ENCODE measurements at regions not wholly inside any gene's neighbourhood (a gene's known extent, or its start where the extent isn't known, plus 50 kb on each side); places are given as distances from the start of the nearest gene placed in this dataset.

DNA sequence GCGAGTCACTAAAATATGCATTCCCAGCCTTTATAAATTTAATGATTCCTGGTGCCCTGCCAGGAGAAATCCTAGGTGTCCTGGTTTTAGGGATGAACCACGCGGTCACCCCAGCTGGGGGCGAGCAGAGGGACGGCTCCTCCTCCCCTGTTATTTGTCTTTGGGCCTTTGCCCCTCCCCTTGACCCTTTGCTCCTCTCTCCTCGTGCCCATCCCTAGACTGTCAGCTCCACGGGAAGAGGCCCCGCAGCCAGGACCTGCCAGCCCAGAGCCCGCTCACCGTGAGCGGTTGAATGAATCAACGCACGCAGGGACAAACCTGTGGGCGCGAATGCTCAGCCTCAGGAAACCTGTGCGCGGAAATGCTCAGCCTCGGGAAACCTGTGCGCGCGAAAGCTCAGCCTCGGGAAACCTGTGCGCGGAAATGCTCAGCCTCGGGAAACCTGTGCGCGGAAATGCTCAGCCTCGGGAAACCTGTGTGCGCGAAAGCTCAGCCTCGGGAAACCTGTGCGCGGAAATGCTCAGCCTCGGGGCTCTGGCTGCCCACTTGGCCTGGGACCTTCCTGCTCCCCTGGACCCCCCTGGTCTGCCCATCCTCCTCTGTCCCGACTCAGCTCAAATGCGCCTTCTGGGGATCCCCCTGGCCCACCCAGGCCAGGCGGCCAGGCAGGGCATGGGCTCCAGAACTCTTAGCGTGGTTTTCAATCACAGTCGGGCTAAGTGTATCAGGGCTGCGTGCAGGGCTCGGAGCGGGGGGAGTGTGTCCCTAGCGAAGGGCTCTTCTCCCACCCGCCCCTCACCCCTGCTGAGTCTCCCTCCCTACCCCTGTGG lies 140.5 kb upstream of the COL5A1 start:
- TF ChIP-seq FOXK2 (IDR thresholded peaks at IDR 0.05) (no peak), FOXA1 (IDR thresholded peaks at IDR 0.05) (no peak), L3MBTL2 (conservative IDR thresholded peaks at IDR 0.05) (no peak), TARDBP (IDR thresholded peaks at IDR 0.05) (no peak), ZNF384 (IDR thresholded peaks at IDR 0.05) (no peak), SP1 (IDR thresholded peaks at IDR 0.05) (no peak), ELF4 (IDR thresholded peaks at IDR 0.05) (no peak)
